ENCODE measurements at regions not wholly inside any gene's neighbourhood (a gene's known extent, or its start where the extent isn't known, plus 50 kb on each side); places are given as distances from the start of the nearest gene placed in this dataset.

- Histone ChIP-seq H3K36me3 (ENCODE audit: control insufficient read depth in 4 of 4, insufficient read depth in 4 of 4, low read length in 4 of 4) (no peaks in the 10 kb centered on the region), H3K4me3 (no peak overlapping the region), H3K4me1 (ENCODE audit: control insufficient read depth in 5 of 5, insufficient read depth in 5 of 5, low read length in 5 of 5) (peaks cover 0 to 2% (median 0%) of the 10 kb centered on the region in 5 donors), H3K9ac (ENCODE audit: insufficient read depth in 1 of 2, low read length in 2 of 2) (no peak overlapping the region), H3K9me3 (ENCODE audit: control insufficient read depth in 4 of 4, insufficient read depth in 3 of 4, low read length in 3 of 4) (no peaks in the 10 kb centered on the region), H3K27me3 (ENCODE audit: control insufficient read depth in 3 of 3, insufficient read depth in 3 of 3, low read length in 2 of 3) (no peaks in the 10 kb centered on the region), H3K27ac (ENCODE audit: low read depth in 1 of 2, low read length in 1 of 2) (no peak overlapping the region)
- no peak for TF ChIP-seq CTCF (IDR thresholded peaks at IDR 0.05; ENCODE audit: control extremely low read depth, extremely low read depth)
- DNase-seq (no peak), ATAC-seq (ENCODE audit: insufficient read depth, low FRiP score) (no peak)
- WGBS, 2 donors, result 60 to 86% methylated on average over 3 of the region's 3 CpGs
Measured at GRCh38 chr14:36408388-36408787, 88.0 kb upstream of the MBIP start.

DNA sequence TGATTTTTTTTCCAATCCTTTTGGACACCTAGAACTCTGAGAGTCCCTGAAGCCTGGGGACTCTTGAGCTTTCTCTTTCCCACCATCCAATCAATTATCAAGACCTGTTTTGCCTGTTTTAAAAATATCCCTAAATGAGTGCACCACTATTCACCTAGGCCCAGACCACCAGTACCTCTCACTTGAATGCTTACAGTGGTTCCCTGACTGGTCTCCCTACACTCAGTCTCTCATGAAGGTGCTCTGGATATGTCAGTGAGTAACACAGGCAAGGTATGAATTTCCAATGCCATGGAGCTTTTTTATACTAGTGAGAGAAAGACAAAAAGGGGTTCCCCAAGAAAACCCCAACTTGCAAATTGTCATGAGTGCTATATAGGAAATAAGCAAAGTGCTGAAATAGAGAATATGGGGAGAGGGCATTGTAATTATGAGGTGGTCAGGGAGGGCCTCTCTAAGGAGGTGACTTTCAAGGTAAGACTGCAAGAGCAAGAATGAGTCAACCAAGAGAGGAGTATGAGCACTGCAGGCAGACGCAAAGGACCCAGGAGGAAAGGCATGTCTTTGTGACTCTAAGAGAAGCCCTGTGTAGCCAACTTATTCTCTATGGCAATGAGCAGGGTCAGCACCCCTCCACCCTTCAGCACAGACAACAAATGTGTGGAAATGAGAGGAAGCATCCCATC lies 85.3 kb upstream of the MBIP start:
- H3K4me3 ChIP-seq, result no peak overlapping the region
- H3K9me3 ChIP-seq (ENCODE audit: control insufficient read depth in 4 of 4, insufficient read depth in 3 of 4, low read length in 3 of 4), result no peaks in the 10 kb centered on the region
- WGBS, 2 donors, result 92 to 100% methylated on average over 1 of the region's 1 CpG
- no peak overlapping the region for H3K27ac ChIP-seq (ENCODE audit: low read depth in 1 of 2, low read length in 1 of 2)
- no peaks in the 10 kb centered on the region for H3K27me3 ChIP-seq (ENCODE audit: control insufficient read depth in 3 of 3, insufficient read depth in 3 of 3, low read length in 2 of 3)
- ATAC-seq (ENCODE audit: insufficient read depth, low FRiP score) (no peak), DNase-seq (no peak)
- H3K9ac ChIP-seq (ENCODE audit: insufficient read depth in 1 of 2, low read length in 2 of 2), result no peak overlapping the region
- H3K36me3 ChIP-seq (ENCODE audit: control insufficient read depth in 4 of 4, insufficient read depth in 4 of 4, low read length in 4 of 4), result no peaks in the 10 kb centered on the region
- no peak for TF ChIP-seq CTCF (IDR thresholded peaks at IDR 0.05; ENCODE audit: control extremely low read depth, extremely low read depth)
- H3K4me1 ChIP-seq (ENCODE audit: control insufficient read depth in 5 of 5, insufficient read depth in 5 of 5, low read length in 5 of 5), result peaks cover 0 to 2% (median 0%) of the 10 kb centered on the region in 5 donors

- Histone ChIP-seq H3K9ac (ENCODE audit: insufficient read depth in 1 of 2, low read length in 2 of 2) (no peak overlapping the region), H3K27ac (ENCODE audit: low read depth in 1 of 2, low read length in 1 of 2) (no peak overlapping the region), H3K9me3 (ENCODE audit: control insufficient read depth in 4 of 4, insufficient read depth in 3 of 4, low read length in 3 of 4) (no peaks in the 10 kb centered on the region), H3K4me1 (ENCODE audit: control insufficient read depth in 5 of 5, insufficient read depth in 5 of 5, low read length in 5 of 5) (peaks cover 0 to 6% (median 0%) of the 10 kb centered on the region in 5 donors), H3K27me3 (ENCODE audit: control insufficient read depth in 3 of 3, insufficient read depth in 3 of 3, low read length in 2 of 3) (no peaks in the 10 kb centered on the region), H3K4me3 (no peak overlapping the region), H3K36me3 (ENCODE audit: control insufficient read depth in 4 of 4, insufficient read depth in 4 of 4, low read length in 4 of 4) (no peaks in the 10 kb centered on the region)
- no peak for TF ChIP-seq CTCF (IDR thresholded peaks at IDR 0.05; ENCODE audit: control extremely low read depth, extremely low read depth)
- ATAC-seq (ENCODE audit: insufficient read depth, low FRiP score) (no peak), DNase-seq (no peak)
- WGBS, 2 donors, result 71 to 72% methylated on average over 2 of the region's 2 CpGs
Measured at GRCh38 chr14:36402867-36403266, 82.4 kb upstream of the MBIP start.

Data from lung (tissue), 11 donors.